Thyroid gland (tissue), 4 donors: ENCODE measurements at regions not wholly inside any gene's neighbourhood (a gene's known extent, or its start where the extent isn't known, plus 50 kb on each side); places are given as distances from the start of the nearest gene placed in this dataset.

Experiments
- CTCF ChIP-seq, 6 experiments: fragments of 200-600 bp in 3 of 6; fragments of 450-650 bp in 3 of 6; sonication (generic) in 3 of 6; IDR thresholded peaks; one replicate each; pipeline ENCODE4 v1.5.1; 2016 to 2019; ENCODE audit warnings: antibody characterized with exemption in 6 of 6, mild to moderate bottlenecking in 2 of 6, inconsistent platforms in 1 of 6, moderate library complexity in 1 of 6
- POLR2A ChIP-seq, 2 donors: fragments of 450-650 bp; IDR thresholded peaks; one replicate each; pipeline ENCODE4 v1.6.1; 2017; ENCODE audit warnings: antibody characterized with exemption in 2 of 2, mild to moderate bottlenecking in 2 of 2, moderate library complexity in 1 of 2

- TF ChIP-seq CTCF (IDR thresholded peaks at IDR 0.05) (no peak), POLR2A (IDR thresholded peaks at IDR 0.05) (no peak)
Observed at GRCh38 chr22:49133541-49133940, 694.1 kb downstream of the BRD1 start.
